Ishikawa (cell line): ENCODE measurements at regions not wholly inside any gene's neighbourhood (a gene's known extent, or its start where the extent isn't known, plus 50 kb on each side); places are given as distances from the start of the nearest gene placed in this dataset.

Source experiments
- CEBPB ChIP-seq: IDR thresholded peaks from 2 replicates; pipeline ENCODE4 v1.6.1; 2012
- EP300 ChIP-seq: IDR thresholded peaks from 2 replicates; pipeline ENCODE4 v1.6.1; 2012; ENCODE audit warnings: borderline replicate concordance
- RAD21 ChIP-seq: IDR thresholded peaks from 2 replicates; pipeline ENCODE4 v1.6.1; 2012; ENCODE audit warnings: low read depth
- REST ChIP-seq: IDR thresholded peaks from 2 replicates; pipeline ENCODE4 v1.6.1; 2012; ENCODE audit warnings: low read depth, mild to moderate bottlenecking

GRCh38 chr4:27101561-27101960 lies 240.9 kb downstream of the STIM2 start:
- TF ChIP-seq CEBPB, result no peak
- TF ChIP-seq RAD21, result no peak
- TF ChIP-seq EP300, result no peak
- no peak for TF ChIP-seq REST
